Activated B cell treated with CpG ODN at 0.5 μM for 24 hours (primary cell): ENCODE measurements at regions not wholly inside any gene's neighbourhood (a gene's known extent, or its start where the extent isn't known, plus 50 kb on each side); places are given as distances from the start of the nearest gene placed in this dataset.

Experiments used
- ATAC-seq: fragments of 200-7000 bp; cut with Tn5 transposase; one replicate; pipeline ENCODE4 v1.10.0; 2021; ENCODE audit warnings: low read depth, mild to moderate bottlenecking, moderate library complexity
- CTCF ChIA-PET: fragments of 350-600 bp; sonication (Branson Sonifier 250); formaldehyde crosslinking; loops from one replicate; lab custom pipeline; 2021; ENCODE audit warnings: antibody characterized with exemption; lab: Charles Lee
- POLR2A ChIA-PET: fragments of 350-600 bp; sonication (Branson Sonifier 250); formaldehyde crosslinking; loops from one replicate; lab custom pipeline; 2021; ENCODE audit warnings: antibody characterized with exemption; lab: Charles Lee
- DNase-seq: peaks from one replicate; pipeline ENCODE4 v3.0.0; 2022
- H3K27ac Mint-ChIP-seq: one replicate; pipeline ENCODE4 v1.8.0; 2020; ENCODE audit warnings: mixed read lengths
- H3K27me3 Mint-ChIP-seq: one replicate; pipeline ENCODE4 v1.8.0; 2021; ENCODE audit warnings: mixed read lengths
- H3K36me3 Mint-ChIP-seq: one replicate; pipeline ENCODE4 v1.8.0; 2021; ENCODE audit warnings: low read depth, mixed read lengths
- H3K4me1 Mint-ChIP-seq: one replicate; pipeline ENCODE4 v1.8.0; 2021; ENCODE audit warnings: mixed read lengths
- H3K4me3 Mint-ChIP-seq: one replicate; pipeline ENCODE4 v1.8.0; 2020; ENCODE audit warnings: mild to moderate bottlenecking, mixed read lengths
- H3K9me3 Mint-ChIP-seq: one replicate; pipeline ENCODE4 v1.8.0; 2020; ENCODE audit warnings: mixed read lengths
- CTCF ChIP-seq: fragments of 200-600 bp; IDR thresholded peaks from one replicate; pipeline ENCODE4 v1.8.0; 2022; ENCODE audit warnings: antibody characterized with exemption, mild to moderate bottlenecking
- intact Hi-C: fragments of 100-400 bp; cut with micrococcal nuclease; formaldehyde crosslinking; loops from one replicate; pipeline ENCODE4 v1.15.1; 2024

- ATAC-seq, result peak; percentile 52
- TF ChIP-seq CTCF, result no peak
- ChIA-PET CTCF (no interaction called here), POLR2A (no interaction called here)
- H3K36me3 Mint-ChIP-seq, result no peaks in the 10 kb centered on the region
- H3K27me3 Mint-ChIP-seq, result no peaks in the 10 kb centered on the region
- intact Hi-C loops, result loop anchor here (2.0 to 5.0 kb wide), 2 partner anchors 47 to 56 kb away; no protein-coding TSS in a partner anchor
- peaks cover 13% of the 10 kb centered on the region for H3K4me1 Mint-ChIP-seq
- H3K4me3 Mint-ChIP-seq, result no peak overlapping the region
- H3K9me3 Mint-ChIP-seq, result no peaks in the 10 kb centered on the region
- no peak for DNase-seq
- no peak overlapping the region for H3K27ac Mint-ChIP-seq
These were observed 152.0 kb downstream of the MACC1 start for GRCh38 chr7:20064974-20065862.

GRCh38 chr7:20064181-20064970 lies 152.8 kb downstream of the MACC1 start:
- DNase-seq, result no peak
- TF ChIP-seq CTCF, result no peak
- intact Hi-C loops, result loop anchor here (2.0 kb wide), 1 partner anchor 56 kb away; no protein-coding TSS in a partner anchor
- Mint-ChIP-seq H3K9me3 (no peaks in the 10 kb centered on the region), H3K27me3 (no peaks in the 10 kb centered on the region), H3K4me1 (peaks cover 13% of the 10 kb centered on the region), H3K36me3 (no peaks in the 10 kb centered on the region), H3K27ac (no peak overlapping the region), H3K4me3 (no peak overlapping the region)
- CTCF ChIA-PET, result no interaction called here
- POLR2A ChIA-PET, result no interaction called here
- ATAC-seq, result no peak

GRCh38 chr7:20063644-20064043 lies 153.5 kb downstream of the MACC1 start:
- intact Hi-C loops, result loop anchor here (2.0 kb wide), 1 partner anchor 55 kb away; no protein-coding TSS in a partner anchor
- Mint-ChIP-seq H3K4me1 (peaks cover 13% of the 10 kb centered on the region), H3K4me3 (no peak overlapping the region), H3K27ac (no peak overlapping the region), H3K9me3 (no peaks in the 10 kb centered on the region), H3K36me3 (no peaks in the 10 kb centered on the region), H3K27me3 (no peaks in the 10 kb centered on the region)
- DNase-seq (no peak), ATAC-seq (no peak)
- POLR2A ChIA-PET, result no interaction called here
- no peak for TF ChIP-seq CTCF
- CTCF ChIA-PET, result no interaction called here

GRCh38 chr7:20062932-20063331 lies 154.3 kb downstream of the MACC1 start:
- POLR2A ChIA-PET, result no interaction called here
- CTCF ChIA-PET, result interaction anchor here (1.7 kb wide), 1 partner anchor 110 kb away, joined by 4 read pairs; no protein-coding TSS in a partner anchor
- DNase-seq (no peak), ATAC-seq (no peak)
- Mint-ChIP-seq H3K27ac (no peak overlapping the region), H3K4me1 (peaks cover 13% of the 10 kb centered on the region), H3K36me3 (no peaks in the 10 kb centered on the region), H3K9me3 (no peaks in the 10 kb centered on the region), H3K27me3 (no peaks in the 10 kb centered on the region), H3K4me3 (no peak overlapping the region)
- intact Hi-C loops, result no loop called here
- TF ChIP-seq CTCF, result no peak
